B cell (primary cell): ENCODE measurements at regions not wholly inside any gene's neighbourhood (a gene's known extent, or its start where the extent isn't known, plus 50 kb on each side); places are given as distances from the start of the nearest gene placed in this dataset.

ENCODE experiments used
- ATAC-seq: fragments of 200-7000 bp; cut with Tn5 transposase; one replicate; pipeline ENCODE4 v1.10.0; 2021; ENCODE audit warnings: low read depth, mild to moderate bottlenecking, moderate number of reproducible peaks, moderate library complexity
- CTCF ChIA-PET: fragments of 350-600 bp; sonication (Branson Sonifier 250); formaldehyde crosslinking; loops from one replicate; lab custom pipeline; 2021; ENCODE audit warnings: antibody characterized with exemption, inconsistent platforms; lab: Charles Lee
- POLR2A ChIA-PET: fragments of 350-600 bp; sonication (Branson Sonifier 250); formaldehyde crosslinking; loops from one replicate; lab custom pipeline; 2021; ENCODE audit warnings: antibody characterized with exemption; lab: Charles Lee
- DNase-seq: peaks from one replicate; pipeline ENCODE4 v3.0.0; 2013
- H2AFZ ChIP-seq: 2 replicates; pipeline ENCODE4 v1.6.1; 2012; ENCODE audit warnings: mild to moderate bottlenecking, low read depth, low read length; ENCODE audit not compliant: insufficient read depth, poor library complexity, severe bottlenecking
- H3K27ac ChIP-seq, 2 donors: 1 replicate in 1 of 2; 2 replicates in 1 of 2; pipeline ENCODE4 v1.5.1; 2012 to 2013; ENCODE audit warnings: low read length in 2 of 2, mild to moderate bottlenecking in 2 of 2, moderate library complexity in 1 of 2
- H3K27me3 ChIP-seq, 4 experiments: fragments of 200-600 bp in 1 of 4; sonication (generic) in 1 of 4; replicated peaks in 1 of 4; 1 replicate in 2 of 4; 2 replicates in 2 of 4; pipeline versions ENCODE4 v1.6.1 to v1.7.0; 2013 to 2016; ENCODE audit warnings: low read length in 3 of 4, mild to moderate bottlenecking in 2 of 4, mixed read lengths in 1 of 4, moderate library complexity in 1 of 4; ENCODE audit not compliant: insufficient read depth in 4 of 4, control insufficient read depth in 3 of 4; ENCODE audit errors: control extremely low read depth in 1 of 4
- H3K36me3 ChIP-seq, 2 experiments: replicated peaks in 1 of 2; 1 replicate in 1 of 2; 2 replicates in 1 of 2; pipeline versions ENCODE4 v1.6.1 to v1.7.1; 2013; ENCODE audit warnings: low read length in 1 of 2; ENCODE audit not compliant: insufficient read depth in 2 of 2, control insufficient read depth in 1 of 2; ENCODE audit errors: control extremely low read depth in 1 of 2, extremely low read depth in 1 of 2
- H3K4me1 ChIP-seq, 2 donors: fragments of 200-600 bp in 1 of 2; sonication (generic) in 1 of 2; 1 replicate in 1 of 2; 2 replicates in 1 of 2; pipeline versions ENCODE4 v1.5.1 to v1.6.1; 2013 to 2017; ENCODE audit warnings: low read length in 2 of 2; ENCODE audit not compliant: control insufficient read depth in 2 of 2, insufficient read depth in 2 of 2
- H3K4me2 ChIP-seq: replicated peaks from 2 replicates; pipeline ENCODE3; 2012; ENCODE audit warnings: mild to moderate bottlenecking, low read depth, low read length; ENCODE audit not compliant: poor library complexity, severe bottlenecking
- H3K4me3 ChIP-seq, 5 experiments: fragments of 200-600 bp in 1 of 5; sonication (generic) in 1 of 5; 1 replicate in 3 of 5; 2 replicates in 2 of 5; pipeline versions ENCODE4 v1.5.1 to v1.7.0; 2011 to 2016; ENCODE audit warnings: low read length in 4 of 5, mild to moderate bottlenecking in 4 of 5, low read depth in 2 of 5, control low read depth in 1 of 5, moderate library complexity in 1 of 5; ENCODE audit not compliant: insufficient read depth in 1 of 5; ENCODE audit errors: control extremely low read depth in 1 of 5, extremely low read depth in 1 of 5
- H3K79me2 ChIP-seq: fragments of 200-600 bp; sonication (generic); one replicate; pipeline ENCODE4 v1.6.0; 2016; ENCODE audit warnings: low read length; ENCODE audit not compliant: control insufficient read depth, insufficient read depth
- H3K9ac ChIP-seq: fragments of 200-600 bp; sonication (generic); 2 replicates; pipeline ENCODE4 v1.6.1; 2017; ENCODE audit warnings: mild to moderate bottlenecking, low read length, moderate library complexity
- H3K9me3 ChIP-seq, 3 donors: one replicate each; pipeline versions ENCODE4 v1.6.1 to v1.7.1; 2013; ENCODE audit warnings: low read length in 2 of 3; ENCODE audit not compliant: control insufficient read depth in 2 of 3, insufficient read depth in 1 of 3; ENCODE audit errors: control extremely low read depth in 1 of 3
- H4K20me1 ChIP-seq: 2 replicates; pipeline ENCODE4 v1.6.0; 2012; ENCODE audit warnings: mild to moderate bottlenecking, low read length; ENCODE audit not compliant: insufficient read depth, control insufficient read depth, poor library complexity, severe bottlenecking
- H3K27ac Mint-ChIP-seq: one replicate; pipeline ENCODE4 v1.8.0; 2021; ENCODE audit warnings: mixed read lengths
- H3K27me3 Mint-ChIP-seq: one replicate; pipeline ENCODE4 v1.8.0; 2021; ENCODE audit warnings: mixed read lengths
- H3K4me1 Mint-ChIP-seq: one replicate; pipeline ENCODE4 v1.8.0; 2021; ENCODE audit warnings: mixed read lengths
- H3K4me3 Mint-ChIP-seq: one replicate; pipeline ENCODE4 v1.8.0; 2021; ENCODE audit warnings: mixed read lengths
- H3K9me3 Mint-ChIP-seq: one replicate; pipeline ENCODE4 v1.8.0; 2022; ENCODE audit warnings: mixed read lengths; ENCODE audit not compliant: insufficient read depth
- CTCF ChIP-seq: fragments of 200-600 bp; IDR thresholded peaks from one replicate; pipeline ENCODE4 v1.8.0; 2022; ENCODE audit warnings: antibody characterized with exemption, mild to moderate bottlenecking
- EZH2 ChIP-seq: IDR thresholded peaks from 2 replicates; pipeline ENCODE4 v1.6.1; 2012; ENCODE audit warnings: borderline replicate concordance, low read depth, mild to moderate bottlenecking, moderate library complexity, low read length; ENCODE audit not compliant: insufficient read depth, poor library complexity, severe bottlenecking
- WGBS: methylation state at CpG from one replicate; pipeline ENCODE4 v1.1.5; 2013; ENCODE audit warnings: missing lambda C conversion rate; ENCODE audit not compliant: insufficient coverage; 5-methylcytosine and 5-hydroxymethylcytosine counted together
- intact Hi-C: fragments of 100-400 bp; cut with micrococcal nuclease; formaldehyde crosslinking; loops from one replicate; pipeline ENCODE4 v1.10.0; 2022

DNA sequence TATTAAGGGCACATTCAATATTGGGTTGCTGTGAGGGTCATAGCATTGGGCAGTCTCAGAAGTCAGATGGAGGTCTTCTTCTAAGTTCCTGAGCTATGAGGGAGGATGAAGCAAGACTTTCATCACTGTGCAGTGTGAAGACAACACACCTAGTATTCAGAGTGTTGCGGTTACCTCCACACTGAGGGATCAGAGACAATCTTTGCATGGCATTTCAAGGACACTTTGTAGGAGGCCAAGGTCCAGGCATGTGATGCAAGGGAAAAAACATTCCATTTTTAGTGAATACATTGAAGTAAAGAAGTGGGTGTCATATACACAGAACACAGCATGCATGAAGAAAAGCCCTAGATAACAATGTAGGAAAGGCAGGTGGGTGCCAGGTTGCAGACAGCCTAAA, 481.2 kb upstream of the DIPK2B start:
- H3K4me3 Mint-ChIP-seq = no peak overlapping the region
- Histone ChIP-seq H3K27me3 (no peaks in the 10 kb centered on the region), H3K9ac (no peak overlapping the region), H3K27ac (no peak overlapping the region), H3K79me2 (no peaks in the 10 kb centered on the region), H3K4me1 (no peaks in the 10 kb centered on the region), H3K36me3 (no peaks in the 10 kb centered on the region), H3K4me3 (no peak overlapping the region), H2AFZ (no peak overlapping the region), H3K9me3 (no peaks in the 10 kb centered on the region), H4K20me1 (no peaks in the 10 kb centered on the region), H3K4me2 (no peak overlapping the region)
- no peak overlapping the region for H3K27ac Mint-ChIP-seq
- TF ChIP-seq CTCF (no peak), EZH2 (no peak)
- DNase-seq (no peak), ATAC-seq (no peak)
- no peaks in the 10 kb centered on the region for H3K27me3 Mint-ChIP-seq
- peaks cover 3% of the 10 kb centered on the region for H3K4me1 Mint-ChIP-seq
- no CpG with 5 or more reads among the region's 1 CpG for WGBS
- ChIA-PET CTCF (no interaction called here), POLR2A (no interaction called here)
- no peaks in the 10 kb centered on the region for H3K9me3 Mint-ChIP-seq
- intact Hi-C loops = no loop called here

DNA sequence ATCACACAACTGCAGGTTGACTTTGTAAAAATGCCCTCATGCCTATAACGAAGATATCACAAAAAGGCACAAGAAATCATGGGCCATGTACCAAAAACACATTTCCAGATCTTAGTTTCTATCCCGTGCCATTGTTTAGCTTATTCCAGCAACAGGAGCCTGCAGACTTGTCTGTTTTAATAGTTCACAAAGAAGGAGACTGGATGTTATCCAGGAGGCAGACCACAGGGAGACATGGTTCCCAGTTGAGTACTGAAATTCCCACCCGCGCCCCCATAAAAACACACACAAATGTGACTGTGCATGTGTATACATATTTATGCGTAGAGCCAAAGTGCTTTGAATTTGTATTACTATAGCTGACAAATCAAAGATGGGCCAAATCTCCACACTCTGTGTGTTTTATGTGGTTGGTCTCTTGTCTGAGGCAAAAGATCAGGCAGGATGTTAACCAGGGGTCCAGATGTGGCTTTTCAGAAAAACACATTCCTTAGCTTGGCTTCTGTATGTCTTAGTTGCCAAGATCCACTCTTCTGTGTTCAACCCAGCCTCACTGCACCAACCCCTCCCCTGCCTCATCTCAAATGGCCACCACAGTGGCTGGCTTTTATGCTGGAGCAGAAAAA, 469.2 kb upstream of the DIPK2B start:
- Histone ChIP-seq H3K9me3 (peaks cover 0 to 1% (median 0%) of the 10 kb centered on the region in 3 donors), H3K79me2 (no peaks in the 10 kb centered on the region), H3K4me2 (no peak overlapping the region), H3K4me3 (no peak overlapping the region), H3K36me3 (no peaks in the 10 kb centered on the region), H4K20me1 (no peaks in the 10 kb centered on the region), H3K27me3 (no peaks in the 10 kb centered on the region), H3K27ac (no peak overlapping the region), H3K4me1 (no peaks in the 10 kb centered on the region), H2AFZ (no peak overlapping the region), H3K9ac (no peak overlapping the region)
- intact Hi-C loops = no loop called here
- TF ChIP-seq EZH2 (no peak), CTCF (no peak)
- Mint-ChIP-seq H3K9me3 (no peaks in the 10 kb centered on the region), H3K27ac (no peak overlapping the region), H3K4me3 (no peak overlapping the region), H3K27me3 (no peaks in the 10 kb centered on the region), H3K4me1 (no peaks in the 10 kb centered on the region)
- CTCF ChIA-PET = no interaction called here
- POLR2A ChIA-PET = no interaction called here
- WGBS = no CpG with 5 or more reads among the region's 5 CpGs
- DNase-seq (no peak), ATAC-seq (no peak)
